NCI-H146 (cell line): ENCODE measurements at regions not wholly inside any gene's neighbourhood (a gene's known extent, or its start where the extent isn't known, plus 50 kb on each side); places are given as distances from the start of the nearest gene placed in this dataset.
"Not testable (repeated sequence)": the region's sequence is repeated elsewhere in the genome, so short reads cannot be mapped to it uniquely, and the experiment has no call there.

Source experiments
- DNase-seq: peaks from one replicate; lab custom pipeline; 2025; lab: John Stamatoyannopoulos, UW

DNA sequence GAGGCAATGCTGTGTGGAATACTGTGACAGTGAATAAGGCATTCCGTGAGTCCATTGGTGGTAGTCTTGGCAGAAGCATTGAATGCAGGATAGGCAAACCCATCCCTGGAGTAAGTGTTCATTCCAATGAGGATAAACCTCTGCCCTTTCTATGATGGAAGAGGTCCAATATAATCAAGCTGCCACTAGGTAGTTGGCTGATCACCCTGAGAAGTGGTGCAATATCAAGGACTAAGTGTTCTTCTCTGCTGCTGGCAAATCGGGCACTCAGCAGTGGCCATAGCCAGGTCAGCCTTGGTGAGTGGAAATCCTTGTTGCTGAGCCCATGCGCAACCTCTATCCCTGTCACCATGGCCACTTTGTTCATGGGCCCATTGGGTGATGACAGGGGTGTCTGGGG is 70.1 kb downstream of the FBXO4 start:
- DNase-seq, result no peak

DNA sequence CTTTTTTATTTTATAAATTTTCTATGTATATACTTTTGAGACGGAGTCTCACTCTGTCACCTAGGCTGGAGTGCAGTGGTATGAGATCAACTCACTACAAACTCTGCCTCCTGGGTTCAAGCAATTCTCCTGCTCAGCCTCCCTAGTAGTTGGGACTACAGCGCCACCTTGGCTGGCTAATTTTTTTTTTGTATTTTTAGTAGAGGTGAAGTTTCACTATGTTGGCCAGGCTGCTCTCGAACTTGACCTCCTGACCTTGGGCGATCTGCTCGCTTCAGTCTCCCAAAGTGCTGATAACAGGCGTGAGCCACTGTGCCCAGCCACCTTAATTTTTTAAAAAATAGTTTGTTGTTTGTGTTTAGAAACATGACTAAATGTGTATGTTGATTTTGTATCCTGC is 76.6 kb downstream of the FBXO4 start:
- no peak for DNase-seq

DNA sequence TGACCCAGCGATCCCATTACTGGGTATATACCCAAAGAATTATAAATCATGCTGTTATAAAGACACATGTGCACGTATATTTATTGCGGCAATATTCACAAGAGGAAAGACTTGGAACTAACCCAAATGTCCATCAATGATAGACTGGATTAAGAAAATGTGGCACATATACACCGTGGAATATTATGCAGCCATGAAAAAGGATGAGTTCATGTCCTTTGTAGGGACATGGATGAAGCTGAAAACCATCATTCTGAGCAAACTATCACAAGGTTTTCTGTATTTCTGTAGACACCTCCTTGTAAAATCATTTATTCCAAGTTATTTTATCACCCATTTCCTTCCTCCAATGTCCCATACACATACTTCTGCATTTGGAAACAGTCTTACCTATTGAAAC is 78.8 kb downstream of the FBXO4 start:
- not testable (repeated sequence) for DNase-seq

DNA sequence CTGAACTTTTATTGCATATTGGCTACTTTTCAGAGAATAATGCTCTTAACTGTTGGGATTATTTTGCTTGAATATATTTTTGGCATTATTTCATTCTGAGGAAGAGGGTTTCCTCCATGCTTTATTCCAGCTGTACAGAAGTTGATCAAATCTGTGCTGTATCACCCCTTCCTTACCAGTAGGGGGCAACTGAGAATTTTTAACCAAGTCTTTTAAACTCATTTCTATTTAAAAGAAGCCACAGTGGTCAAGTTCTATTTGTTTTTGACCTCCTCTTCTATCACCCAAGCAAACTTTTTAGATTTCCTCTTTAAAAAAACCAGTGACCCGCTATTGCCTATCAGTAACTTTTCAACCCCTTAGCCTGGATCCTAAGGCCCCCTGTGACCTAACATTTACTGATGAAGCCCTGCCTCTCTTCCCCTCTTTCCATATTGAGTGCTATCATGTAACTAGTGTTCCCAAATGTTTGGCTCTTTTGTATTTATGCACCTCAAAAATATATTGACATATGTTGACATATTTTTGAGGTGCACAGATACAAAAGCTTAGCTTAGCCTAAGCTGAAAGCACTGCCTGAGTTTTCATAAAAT is 80.6 kb downstream of the FBXO4 start:
- DNase-seq, result peak; percentile 1

DNA sequence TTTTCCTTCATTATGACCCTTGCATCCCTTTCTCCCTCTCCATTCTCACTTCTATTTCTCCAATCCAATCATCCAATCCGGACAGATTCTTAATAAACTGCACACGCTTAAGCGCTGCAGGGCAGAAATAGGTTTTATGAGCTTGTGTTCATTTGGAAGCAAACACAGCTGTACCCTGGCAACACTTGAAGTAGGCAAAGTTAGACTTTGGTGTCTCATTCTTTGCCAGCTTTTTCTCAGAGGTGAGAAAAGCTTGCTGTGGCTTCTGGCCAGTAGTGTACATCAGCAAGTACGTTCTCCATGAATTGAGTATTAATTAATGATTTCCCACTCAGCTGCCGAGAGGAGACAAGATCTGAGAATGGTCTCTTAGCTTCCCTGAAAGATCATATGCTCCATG is 88.5 kb downstream of the FBXO4 start:
- no peak for DNase-seq

DNA sequence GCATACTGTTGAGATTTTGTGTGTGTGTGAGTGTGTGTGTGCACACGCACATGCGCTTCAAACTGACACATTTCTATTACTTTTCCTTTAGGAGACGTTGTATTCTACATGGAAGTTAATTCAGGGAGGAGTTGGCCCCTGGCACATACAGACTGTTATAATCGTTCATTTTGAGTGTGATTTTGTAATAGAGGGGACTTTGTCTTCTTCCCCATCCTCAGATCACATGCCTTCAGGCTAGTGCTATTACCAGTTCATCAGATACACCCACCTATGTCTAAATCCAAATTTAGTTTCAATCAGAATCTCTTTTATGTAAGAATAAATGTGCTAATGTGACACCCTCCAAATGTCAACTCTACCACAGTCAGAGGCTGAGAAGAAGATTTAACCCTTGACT is 90.2 kb downstream of the FBXO4 start:
- no peak for DNase-seq

DNA sequence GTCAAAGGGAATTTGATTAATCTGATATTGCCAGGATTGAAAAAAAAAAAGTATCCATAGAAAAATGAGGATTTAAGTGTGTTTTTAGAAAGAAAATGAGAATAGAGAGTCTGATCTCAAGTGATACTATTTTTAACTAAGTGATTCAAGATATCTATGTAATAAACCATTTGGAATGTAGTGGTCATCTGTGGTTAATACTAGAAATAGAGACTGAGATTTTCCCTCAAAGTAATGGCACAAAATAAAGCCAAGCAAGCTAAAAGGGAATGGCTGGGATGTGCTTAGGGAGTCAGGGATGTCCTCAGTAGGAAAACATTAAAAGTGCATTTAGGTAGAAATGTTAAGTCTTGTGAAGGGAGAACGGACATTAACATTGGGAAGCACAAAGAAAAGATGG is 90.6 kb downstream of the FBXO4 start:
- no peak for DNase-seq

DNA sequence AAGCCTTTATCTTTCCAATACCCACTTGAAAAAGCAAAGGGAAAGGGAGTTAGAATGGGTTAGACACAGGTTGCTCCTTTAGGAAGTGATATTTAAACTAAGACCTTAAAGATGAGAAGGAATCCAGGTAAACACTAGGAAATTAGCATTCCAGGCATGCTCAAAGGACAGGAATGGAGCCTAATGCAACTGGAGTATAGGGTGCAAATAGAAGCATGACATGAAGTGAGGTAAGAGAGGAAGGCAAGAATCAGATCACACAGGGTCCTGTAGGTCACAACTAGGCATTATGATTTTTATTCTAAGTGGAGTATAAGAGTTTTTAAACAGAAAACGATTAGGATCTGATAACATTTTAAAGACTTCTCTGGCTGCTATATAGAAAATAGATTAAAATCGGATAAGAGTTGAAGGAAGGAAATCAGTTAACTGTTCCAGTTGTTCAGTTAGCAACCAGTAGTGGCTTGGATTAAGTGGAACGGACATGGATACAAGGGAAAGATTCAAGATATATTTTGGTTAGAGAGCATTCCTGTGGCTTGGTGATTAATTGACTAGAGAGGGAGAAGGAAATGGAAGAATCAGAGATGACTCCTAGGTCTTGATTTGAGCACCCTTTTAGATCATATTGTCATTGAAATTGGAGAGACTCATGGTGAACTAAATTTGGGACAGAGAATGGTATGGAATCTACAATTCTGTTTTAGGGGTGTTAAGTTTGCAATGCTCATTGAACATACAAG is 95.9 kb downstream of the FBXO4 start:
- DNase-seq, result no peak

DNA sequence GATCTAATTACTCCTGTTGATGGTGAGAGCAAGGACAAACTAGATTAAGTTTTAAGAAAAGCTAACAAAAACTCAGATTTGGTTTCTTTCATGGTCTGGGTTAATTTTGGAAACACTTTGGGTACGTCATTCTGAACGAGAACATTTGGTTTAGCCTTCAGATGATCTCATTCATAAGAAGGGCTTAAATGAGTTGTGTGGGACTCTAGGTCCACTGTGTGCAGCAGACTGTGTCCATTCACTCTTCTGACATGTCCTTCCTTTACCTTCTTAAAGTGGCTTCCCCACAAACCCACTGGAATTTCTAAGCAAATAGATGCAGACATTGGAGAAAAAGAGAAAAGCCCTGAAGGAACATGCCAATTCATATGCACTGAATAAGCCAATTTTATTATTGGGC is 96.8 kb downstream of the FBXO4 start:
- DNase-seq, result no peak

DNA sequence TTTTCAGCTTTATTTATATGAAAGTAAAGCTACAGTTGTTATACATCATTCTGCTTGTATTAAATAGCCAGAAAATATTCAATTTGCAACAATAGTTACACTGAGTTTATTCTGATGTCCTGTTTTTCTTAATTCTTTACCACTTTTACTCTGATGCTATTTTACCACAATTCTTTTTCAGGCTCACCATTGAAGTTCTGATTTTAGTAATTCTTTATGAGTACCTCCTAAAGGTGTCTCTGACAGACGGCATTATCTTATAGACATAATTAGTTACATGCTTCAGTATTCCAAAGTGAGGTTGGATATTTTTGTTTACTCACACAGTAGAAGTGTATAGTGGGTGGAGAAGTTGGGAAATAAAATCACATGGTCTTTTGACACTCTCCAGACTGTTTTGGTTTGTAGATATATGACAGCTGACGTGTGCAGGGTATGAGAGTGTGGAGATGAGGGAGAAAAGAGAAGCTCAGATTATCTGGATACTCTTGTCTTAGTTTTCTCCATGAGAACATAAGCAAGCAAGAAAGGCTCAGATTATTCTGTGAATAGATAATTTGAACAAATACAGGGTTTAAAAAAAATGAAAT is 97.4 kb downstream of the FBXO4 start:
- DNase-seq, result no peak

DNA sequence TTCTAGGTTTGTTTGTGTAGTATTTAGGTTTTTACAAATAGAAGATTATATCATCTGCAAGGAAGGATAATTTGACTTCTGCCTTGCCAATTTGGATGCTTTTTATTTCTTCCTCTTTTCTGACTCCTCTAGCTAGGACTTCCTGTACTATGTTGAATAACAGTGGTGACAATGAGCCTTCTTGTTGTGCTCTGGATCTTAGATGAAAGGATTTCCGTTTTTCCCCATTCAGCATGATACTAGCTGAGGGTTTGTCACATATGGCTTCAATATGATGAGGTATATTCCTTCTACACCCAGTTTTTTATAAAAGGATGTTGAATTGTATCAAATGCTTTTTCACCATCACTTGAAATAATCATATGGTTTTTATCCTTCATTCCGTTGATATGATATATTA is 101.4 kb downstream of the FBXO4 start:
- DNase-seq, result no peak

DNA sequence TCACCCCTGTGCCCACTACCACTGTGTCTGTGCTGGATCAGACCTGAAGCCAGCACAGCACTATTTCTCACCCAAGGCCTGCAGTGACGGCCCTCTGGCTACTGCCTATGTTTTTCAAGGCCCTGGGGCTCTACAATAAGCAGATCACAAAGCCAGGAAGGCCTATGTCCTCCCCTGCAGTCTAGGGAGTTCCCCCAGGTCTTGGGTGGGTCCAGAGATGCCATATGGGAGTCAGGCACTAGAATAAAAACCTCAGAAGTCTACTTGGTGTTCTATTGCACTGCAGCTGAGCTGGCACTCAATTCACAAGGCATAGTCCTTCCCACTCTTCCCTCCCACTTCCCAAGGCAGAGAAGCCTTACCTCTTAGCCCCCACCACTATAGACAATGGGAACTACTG is 107.1 kb downstream of the FBXO4 start:
- no peak for DNase-seq

DNA sequence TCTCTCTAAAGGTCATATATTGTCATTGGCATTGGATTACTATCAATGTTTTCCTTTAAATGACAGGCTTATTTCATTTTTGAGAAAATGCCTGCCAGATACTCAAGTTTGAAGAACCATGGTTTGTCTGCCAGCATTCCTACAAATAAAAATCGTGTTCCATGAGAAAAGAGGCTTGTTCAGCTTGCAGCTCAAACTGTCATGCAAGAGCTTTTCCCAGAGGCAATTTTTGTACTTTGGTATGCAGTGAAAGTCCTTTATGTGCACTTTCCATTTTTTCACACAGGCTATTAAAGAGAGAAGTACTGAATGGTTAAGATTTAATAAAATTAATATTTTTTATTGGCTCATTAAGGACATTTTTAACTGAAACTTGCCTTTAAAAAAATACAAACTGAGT is 110.4 kb downstream of the FBXO4 start:
- no peak for DNase-seq

DNA sequence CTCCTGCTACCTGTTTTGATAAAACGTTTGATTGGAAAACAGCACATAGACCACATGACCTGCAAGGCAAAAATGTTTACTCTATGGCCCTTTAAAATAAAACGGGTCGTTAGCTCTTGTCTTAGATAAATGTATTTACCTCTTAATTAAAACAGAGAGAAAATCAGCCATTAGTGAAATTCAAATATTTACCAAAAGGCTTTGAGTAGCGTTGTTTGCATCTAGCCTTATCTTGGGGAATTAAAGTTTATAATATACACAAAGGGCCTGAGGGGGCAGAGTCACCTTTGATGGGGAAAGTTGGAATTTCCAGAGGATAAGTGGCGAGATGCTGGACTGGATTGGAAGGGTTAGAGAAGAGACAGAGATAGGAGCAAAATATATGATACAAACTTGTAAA is 111.3 kb downstream of the FBXO4 start:
- DNase-seq, result no peak

DNA sequence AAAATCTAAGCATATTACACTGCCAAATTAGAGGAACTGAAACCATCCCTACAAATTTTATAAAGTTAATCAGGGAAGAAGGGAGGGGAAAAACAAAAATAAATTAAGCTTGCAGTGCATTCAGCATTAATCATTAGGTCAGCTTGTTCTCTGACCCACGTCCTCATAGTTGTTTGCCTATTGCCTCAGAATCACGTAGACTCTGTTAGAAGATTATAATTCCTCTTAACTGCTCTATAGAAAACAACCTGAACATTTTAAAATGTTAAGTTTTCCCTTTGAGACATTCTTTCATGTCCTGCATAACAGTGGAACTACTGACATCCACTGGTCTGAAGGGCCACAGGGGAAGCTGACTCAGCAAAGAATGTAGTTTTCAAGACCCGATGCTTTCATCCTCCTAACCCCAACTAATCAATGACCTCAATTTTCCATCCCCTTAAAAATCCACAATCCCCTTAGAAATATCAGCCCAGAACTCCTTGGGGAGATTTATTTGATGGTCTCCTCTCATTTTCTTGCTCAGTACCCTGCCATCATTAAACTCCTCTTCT is 112.4 kb downstream of the FBXO4 start:
- DNase-seq, result no peak

DNA sequence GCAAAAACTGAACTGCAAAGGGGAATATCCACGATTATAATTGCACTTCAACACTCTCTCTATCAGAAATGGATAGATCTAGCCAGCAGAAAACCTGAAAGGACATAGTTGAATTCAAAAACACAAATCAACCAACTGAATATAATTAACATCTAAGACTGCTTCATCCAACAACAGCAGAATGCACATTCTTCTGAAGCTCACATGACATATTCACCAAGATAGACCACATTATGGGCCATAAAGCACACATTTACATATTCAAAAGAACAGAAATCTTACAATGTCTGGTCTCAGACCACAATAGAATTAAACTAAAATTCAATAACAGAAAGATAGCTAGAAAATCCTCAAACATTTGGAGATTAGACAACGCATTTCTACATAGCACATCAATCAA is 118.3 kb downstream of the FBXO4 start:
- no peak for DNase-seq

DNA sequence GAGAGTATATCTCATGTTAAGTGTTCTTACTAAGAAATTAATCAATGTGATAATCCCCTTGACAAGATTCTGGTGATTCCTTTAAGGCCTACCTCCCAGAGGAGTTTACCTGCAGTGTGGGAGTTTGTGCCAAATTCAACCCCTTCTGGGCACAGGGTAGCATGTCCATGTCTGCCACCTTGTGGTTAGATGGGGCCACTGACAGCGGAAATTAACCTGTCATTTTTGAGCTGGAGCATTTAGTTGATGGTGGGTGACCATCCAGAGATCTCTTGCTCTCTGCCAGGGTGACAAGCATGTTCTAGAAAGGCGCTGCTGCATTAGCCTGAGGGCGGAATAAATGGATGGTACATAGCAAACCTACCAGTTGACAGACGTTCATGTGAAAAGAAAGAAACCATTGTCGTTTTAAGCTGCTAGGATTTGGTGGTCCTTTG is 132.2 kb downstream of the FBXO4 start:
- DNase-seq, result peak; percentile 28

DNA sequence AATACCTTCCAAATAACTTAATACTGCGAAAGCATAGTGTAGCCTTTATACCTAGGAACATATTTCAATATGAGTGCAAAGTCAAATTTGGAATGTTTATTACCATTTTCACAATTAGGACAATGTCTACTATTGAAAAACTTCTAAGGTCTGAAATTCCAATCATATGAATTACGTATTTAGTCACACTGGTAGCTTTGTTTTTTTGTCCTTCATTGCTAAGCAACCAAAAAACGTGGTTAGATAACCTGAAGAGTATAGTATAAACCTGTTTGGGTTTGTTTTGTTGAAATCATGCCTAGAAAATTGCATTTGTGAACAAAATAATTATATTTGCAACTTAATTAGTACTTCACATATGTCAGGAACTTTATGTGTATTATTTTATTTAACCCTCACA is 134.2 kb downstream of the FBXO4 start:
- DNase-seq, result no peak

DNA sequence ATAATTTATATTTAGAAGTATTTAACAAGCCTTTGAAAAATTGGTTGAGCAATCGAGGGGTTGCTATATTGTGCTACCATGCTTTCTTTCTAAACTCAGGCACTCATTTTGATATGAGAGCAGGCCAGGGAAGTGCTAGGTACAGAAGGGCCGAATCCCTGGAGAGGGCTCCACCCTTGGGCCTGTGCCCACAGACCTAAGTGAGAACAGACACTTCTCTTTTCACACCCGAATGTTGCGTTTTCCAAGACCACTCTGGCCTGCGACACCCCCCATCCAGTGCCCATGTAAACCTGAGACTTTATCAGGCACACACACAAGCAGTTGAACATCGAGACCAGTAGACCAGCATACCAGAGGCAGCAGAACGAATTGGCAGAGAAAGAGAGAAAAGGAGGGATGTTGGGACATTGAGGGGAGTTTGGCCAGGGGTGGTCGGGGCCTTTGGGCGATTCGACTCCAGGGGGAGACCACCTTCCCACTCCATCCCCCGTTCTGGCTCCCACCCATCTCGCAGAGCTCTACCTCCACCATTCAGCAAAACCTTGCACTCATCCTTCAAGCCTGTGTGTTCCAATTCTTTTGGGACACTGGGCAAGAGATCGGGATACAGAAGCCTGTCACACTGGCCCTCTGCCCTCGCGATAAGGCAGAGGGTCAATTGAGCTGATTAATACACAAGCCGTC is 134.8 kb downstream of the FBXO4 start:
- DNase-seq, result no peak

DNA sequence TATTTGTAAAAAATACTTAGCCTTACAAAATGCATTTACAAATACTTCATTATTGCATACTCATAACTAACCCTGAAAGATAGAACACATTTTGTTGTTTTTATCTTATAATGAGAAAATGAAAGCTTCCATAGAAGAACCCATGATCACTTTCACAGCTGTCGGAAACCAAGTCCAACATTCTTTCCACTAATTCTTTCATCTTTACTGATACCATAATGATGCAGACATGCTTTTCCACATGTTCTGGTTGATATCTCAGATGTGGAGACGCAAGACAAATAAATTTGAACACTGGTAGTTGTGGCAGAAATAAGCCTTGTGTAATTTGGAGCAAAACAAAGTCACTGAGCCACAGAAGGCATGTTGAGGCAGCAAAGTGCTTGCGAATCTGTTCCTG is 136.0 kb downstream of the FBXO4 start:
- no peak for DNase-seq

DNA sequence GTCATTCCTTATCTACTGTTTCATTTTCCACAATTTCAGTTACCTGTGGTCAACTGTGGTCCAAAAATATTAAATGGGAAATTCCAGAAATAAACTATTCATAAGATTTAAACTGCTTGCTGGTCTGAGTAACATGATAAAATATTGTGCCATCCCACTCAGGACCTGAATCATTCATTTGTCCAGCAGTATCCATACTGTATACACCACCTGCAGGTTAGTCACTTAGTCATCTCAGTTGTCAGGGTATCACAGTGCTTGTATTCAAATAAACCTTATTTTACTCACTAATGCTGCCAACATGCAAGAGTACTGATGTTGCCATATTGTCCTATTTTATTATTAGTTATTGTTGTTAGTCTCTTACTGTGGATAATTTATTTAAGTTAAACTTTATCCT is 139.7 kb downstream of the FBXO4 start:
- DNase-seq, result no peak

DNA sequence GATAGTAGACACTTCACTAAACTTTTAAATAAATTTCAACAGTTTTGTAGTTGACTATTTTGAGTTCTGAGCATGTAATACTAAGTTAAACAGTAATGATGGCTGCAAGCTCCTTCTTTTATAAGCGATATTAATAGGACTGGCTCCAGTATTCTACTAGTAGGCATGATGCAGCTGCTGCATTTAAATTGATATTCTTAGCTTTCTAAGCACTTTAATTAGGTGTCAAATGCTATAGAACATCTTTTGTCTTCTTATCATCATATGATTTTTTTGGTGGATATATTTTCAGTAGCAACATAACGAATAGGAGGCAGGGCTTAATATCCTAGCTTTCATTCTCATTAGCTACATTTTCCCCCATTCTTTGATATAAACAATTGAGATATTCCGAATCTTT is 141.1 kb downstream of the FBXO4 start:
- no peak for DNase-seq

DNA sequence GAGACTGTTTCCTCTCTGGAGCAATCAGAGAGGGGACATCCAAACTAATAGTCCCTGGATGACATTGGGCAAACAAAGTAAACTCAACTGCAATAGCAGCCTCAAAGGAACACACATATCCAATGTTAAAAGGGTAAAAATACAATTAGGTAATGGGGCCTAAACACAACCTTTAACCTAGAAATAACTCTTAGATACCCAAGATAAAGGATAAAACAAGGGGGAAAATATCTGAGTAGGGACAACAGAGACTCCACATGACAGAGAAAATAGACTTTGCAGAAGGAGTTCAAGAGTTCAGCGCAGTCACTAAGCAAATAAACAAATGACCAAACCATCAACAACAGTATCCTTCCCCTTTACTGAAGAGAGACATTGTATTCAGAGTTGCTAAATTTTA is 149.3 kb downstream of the FBXO4 start:
- no peak for DNase-seq
